Aorta (tissue), 5 donors: ENCODE measurements at regions not wholly inside any gene's neighbourhood (a gene's known extent, or its start where the extent isn't known, plus 50 kb on each side); places are given as distances from the start of the nearest gene placed in this dataset.

Experiments used
- ATAC-seq: fragments of 200-7000 bp; cut with Tn5 transposase; one replicate; pipeline ENCODE4 v1.9.1; 2022; ENCODE audit warnings: moderate library complexity; ENCODE audit not compliant: low FRiP score
- DNase-seq, 2 donors: peaks; one replicate each; pipeline ENCODE4 v3.0.0-alpha.2; 2020
- H3K27ac ChIP-seq, 2 donors: one replicate each; pipeline ENCODE4 v1.5.1; 2013; ENCODE audit warnings: low read length in 2 of 2, mild to moderate bottlenecking in 2 of 2, moderate library complexity in 2 of 2, control low read depth in 1 of 2, inconsistent platforms in 1 of 2, low read depth in 1 of 2
- H3K27me3 ChIP-seq, 2 donors: one replicate each; pipeline ENCODE4 v1.6.1; 2013; ENCODE audit warnings: control low read depth in 1 of 2, low read length in 1 of 2, mild to moderate bottlenecking in 1 of 2, moderate library complexity in 1 of 2; ENCODE audit not compliant: insufficient read depth in 2 of 2, control insufficient read depth in 1 of 2
- H3K36me3 ChIP-seq, 2 donors: one replicate each; pipeline ENCODE4 v1.6.1; 2013; ENCODE audit warnings: control low read depth in 1 of 2, low read length in 1 of 2, mild to moderate bottlenecking in 1 of 2; ENCODE audit not compliant: insufficient read depth in 2 of 2, control insufficient read depth in 1 of 2
- H3K4me1 ChIP-seq, 2 donors: one replicate each; pipeline ENCODE4 v1.6.1; 2013; ENCODE audit warnings: low read length in 2 of 2, control low read depth in 1 of 2, mild to moderate bottlenecking in 1 of 2, moderate library complexity in 1 of 2; ENCODE audit not compliant: insufficient read depth in 2 of 2, control insufficient read depth in 1 of 2
- H3K4me3 ChIP-seq, 2 donors: one replicate each; pipeline ENCODE4 v1.5.1; 2013; ENCODE audit warnings: low read length in 2 of 2, control low read depth in 1 of 2, mild to moderate bottlenecking in 1 of 2
- H3K9me3 ChIP-seq: one replicate; pipeline ENCODE4 v1.6.1; 2013; ENCODE audit warnings: mild to moderate bottlenecking, low read length; ENCODE audit not compliant: control insufficient read depth
- WGBS, 2 donors: extraction: QIAGEN DNeasy Blood & Tissue Kit; methylation state at CpG; one replicate each; pipeline ENCODE4 v1.1.7; 2013; 5-methylcytosine and 5-hydroxymethylcytosine counted together
- intact Hi-C, 2 donors: fragments of 100-400 bp; cut with DNase I; formaldehyde crosslinking; loops; one replicate each; pipeline versions ENCODE4 v1.14.2 to v1.15.0; 2022
- donor health status: healthy with polysubstance abuse.
- donor health status: Bipolar disorder and iron deficiency.
- donor health status: DM: no; HTN: no; CAD: no.
- donor health status: DM: no; HTN: no; CAD: no.
- donor health status: DM: yes; HTN: yes; CAD: no.

DNA sequence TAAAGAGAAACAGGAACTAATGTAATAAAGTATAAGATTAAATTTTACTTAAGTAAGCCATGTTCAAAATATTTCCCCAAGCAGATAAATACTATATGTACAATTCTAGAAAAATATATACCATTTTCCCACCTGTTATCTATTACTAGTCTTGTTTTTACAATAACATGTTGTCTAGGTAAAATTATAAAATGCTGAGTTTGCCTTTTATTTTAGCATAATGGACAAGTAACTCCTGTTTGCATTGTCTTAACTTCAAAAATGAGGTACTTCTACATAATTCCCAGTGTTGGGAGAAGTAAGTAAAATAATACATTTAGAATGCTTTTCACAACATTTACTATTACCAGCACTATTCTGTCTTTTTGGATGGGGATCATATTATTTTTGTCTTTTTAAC is 800.5 kb downstream of the SLITRK6 start:
- ATAC-seq (no peak), DNase-seq (no peak)
- Histone ChIP-seq H3K27ac (no peak overlapping the region), H3K36me3 (no peaks in the 10 kb centered on the region), H3K9me3 (no peaks in the 10 kb centered on the region), H3K27me3 (no peaks in the 10 kb centered on the region), H3K4me3 (no peak overlapping the region), H3K4me1 (no peaks in the 10 kb centered on the region)
- intact Hi-C loops = no loop called here

- Histone ChIP-seq H3K4me1 (no peaks in the 10 kb centered on the region), H3K9me3 (no peaks in the 10 kb centered on the region), H3K27me3 (no peaks in the 10 kb centered on the region), H3K4me3 (no peak overlapping the region), H3K27ac (no peak overlapping the region), H3K36me3 (no peaks in the 10 kb centered on the region)
- intact Hi-C loops = no loop called here
- 2 to 6% methylated on average over 1 of the region's 1 CpG for WGBS, 2 donors
- no peak for DNase-seq
- no peak for ATAC-seq
Observed at GRCh38 chr13:84997858-84998257, 801.4 kb downstream of the SLITRK6 start.

DNA sequence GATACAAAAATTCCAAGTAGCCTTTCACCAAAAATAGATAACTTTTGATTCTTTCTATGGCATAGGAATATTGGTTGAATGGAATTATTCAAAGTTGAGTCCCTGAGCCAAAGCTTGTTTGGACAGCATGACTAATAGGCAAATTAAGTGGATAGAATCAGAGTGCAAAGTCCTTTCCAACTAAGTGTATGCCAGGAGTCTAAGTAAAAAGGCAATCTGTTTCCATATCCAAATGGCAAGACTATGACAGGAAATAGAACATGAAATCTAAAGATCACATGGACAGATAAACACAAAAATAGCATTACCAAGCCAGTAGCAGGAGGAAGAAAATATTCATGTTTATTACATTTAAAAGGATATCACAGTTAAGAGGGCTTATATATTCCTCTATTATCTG is 804.6 kb downstream of the SLITRK6 start:
- H3K27me3 ChIP-seq = no peaks in the 10 kb centered on the region
- no peak overlapping the region for H3K4me3 ChIP-seq
- no peaks in the 10 kb centered on the region for H3K36me3 ChIP-seq
- intact Hi-C loops = no loop called here
- no peaks in the 10 kb centered on the region for H3K9me3 ChIP-seq
- H3K4me1 ChIP-seq = no peaks in the 10 kb centered on the region
- DNase-seq (no peak), ATAC-seq (no peak)
- no peak overlapping the region for H3K27ac ChIP-seq

DNA sequence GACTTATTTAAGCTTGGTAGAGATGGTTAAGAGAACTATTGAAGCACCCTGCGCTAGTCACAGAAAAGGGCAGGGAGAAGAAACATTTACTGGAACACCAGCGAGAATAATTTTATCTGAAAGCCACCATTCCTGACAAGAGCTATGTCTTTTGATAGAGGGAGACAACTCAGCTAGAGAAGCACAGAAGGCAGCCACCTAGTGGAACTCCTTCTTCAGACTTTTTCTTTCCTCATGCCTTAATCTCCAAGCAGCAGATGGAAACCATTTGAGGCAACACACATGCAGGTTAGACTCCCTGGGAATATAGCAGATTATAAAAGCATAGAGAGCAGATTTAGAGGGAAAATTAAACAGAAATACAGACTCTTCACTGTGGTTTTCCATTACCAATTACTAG is 813.4 kb downstream of the SLITRK6 start:
- DNase-seq (no peak), ATAC-seq (no peak)
- WGBS, 2 donors = 78 to 87% methylated on average over 2 of the region's 2 CpGs
- no peaks in the 10 kb centered on the region for H3K4me1 ChIP-seq
- no peak overlapping the region for H3K4me3 ChIP-seq
- no peaks in the 10 kb centered on the region for H3K27me3 ChIP-seq
- no peaks in the 10 kb centered on the region for H3K36me3 ChIP-seq
- intact Hi-C loops = no loop called here
- no peak overlapping the region for H3K27ac ChIP-seq
- no peaks in the 10 kb centered on the region for H3K9me3 ChIP-seq

DNA sequence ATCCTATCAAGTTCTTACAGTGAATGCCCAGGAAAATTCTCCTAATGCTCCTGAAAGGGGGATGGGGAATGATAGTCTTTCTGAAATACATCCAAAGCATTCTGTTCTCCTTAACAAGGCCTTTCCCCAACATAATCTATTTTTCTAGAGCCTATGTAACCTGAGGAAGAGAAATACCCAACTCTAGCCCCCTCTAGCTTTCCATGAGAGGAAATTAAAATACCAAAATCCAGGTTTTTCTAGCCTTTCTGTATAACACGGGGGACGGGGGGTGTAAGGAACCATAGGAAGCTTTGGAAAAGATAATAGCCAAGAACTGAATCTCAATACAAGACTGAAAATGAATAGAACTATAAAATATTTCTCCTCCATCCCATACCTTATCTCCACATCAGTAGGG is 815.9 kb downstream of the SLITRK6 start:
- no peaks in the 10 kb centered on the region for H3K9me3 ChIP-seq
- no peaks in the 10 kb centered on the region for H3K27me3 ChIP-seq
- intact Hi-C loops = no loop called here
- no peak overlapping the region for H3K27ac ChIP-seq
- H3K4me3 ChIP-seq = no peak overlapping the region
- H3K4me1 ChIP-seq = no peaks in the 10 kb centered on the region
- WGBS, 2 donors = 89% methylated on average over 2 of the region's 2 CpGs
- no peaks in the 10 kb centered on the region for H3K36me3 ChIP-seq
- ATAC-seq = no peak
- no peak for DNase-seq

DNA sequence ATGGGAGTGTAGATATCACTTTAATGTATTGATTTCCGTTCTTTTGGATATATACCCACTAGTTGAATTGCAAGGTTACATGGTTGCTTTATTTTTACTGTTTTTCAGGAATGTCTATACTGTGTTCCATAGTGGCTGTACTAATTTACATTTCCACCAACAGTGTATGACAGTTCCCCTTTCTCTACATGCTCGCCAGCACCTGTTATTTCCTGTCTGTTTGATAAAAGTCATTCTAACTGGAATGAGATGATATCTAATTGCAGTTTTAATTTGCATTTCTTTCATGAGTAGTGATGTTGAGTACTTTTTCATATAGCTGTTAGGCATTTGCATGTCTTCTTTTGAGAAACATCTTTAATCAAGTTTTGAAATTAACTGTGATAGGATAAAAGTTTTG is 818.6 kb downstream of the SLITRK6 start:
- H3K9me3 ChIP-seq = no peaks in the 10 kb centered on the region
- no peak for ATAC-seq
- no peaks in the 10 kb centered on the region for H3K36me3 ChIP-seq
- H3K4me3 ChIP-seq = no peak overlapping the region
- WGBS, 2 donors = 84% methylated on average over 2 of the region's 2 CpGs
- H3K27me3 ChIP-seq = no peaks in the 10 kb centered on the region
- no peak for DNase-seq
- intact Hi-C loops = no loop called here
- H3K27ac ChIP-seq = no peak overlapping the region
- no peaks in the 10 kb centered on the region for H3K4me1 ChIP-seq

DNA sequence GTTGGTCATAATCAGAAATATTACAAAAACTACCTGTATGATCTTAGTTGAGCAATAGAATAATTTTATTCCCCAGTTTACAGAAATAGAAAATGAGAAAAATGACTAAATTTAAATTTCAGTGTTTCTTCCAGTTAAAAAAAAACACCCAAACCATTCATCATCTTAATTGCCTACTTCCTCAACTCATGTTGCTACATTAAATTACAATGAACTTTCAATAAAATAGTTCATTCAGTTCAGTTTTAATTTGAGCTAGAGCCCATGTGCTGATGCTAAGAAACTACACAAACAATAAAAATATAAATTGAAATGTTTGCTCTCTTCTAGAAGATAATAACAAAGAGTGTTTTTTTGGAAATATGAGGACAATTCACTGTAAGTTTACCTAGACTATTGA is 820.4 kb downstream of the SLITRK6 start:
- Histone ChIP-seq H3K9me3 (no peaks in the 10 kb centered on the region), H3K27ac (no peak overlapping the region), H3K36me3 (no peaks in the 10 kb centered on the region), H3K4me3 (no peak overlapping the region), H3K4me1 (no peaks in the 10 kb centered on the region), H3K27me3 (no peaks in the 10 kb centered on the region)
- intact Hi-C loops = no loop called here
- ATAC-seq (no peak), DNase-seq (no peak)

DNA sequence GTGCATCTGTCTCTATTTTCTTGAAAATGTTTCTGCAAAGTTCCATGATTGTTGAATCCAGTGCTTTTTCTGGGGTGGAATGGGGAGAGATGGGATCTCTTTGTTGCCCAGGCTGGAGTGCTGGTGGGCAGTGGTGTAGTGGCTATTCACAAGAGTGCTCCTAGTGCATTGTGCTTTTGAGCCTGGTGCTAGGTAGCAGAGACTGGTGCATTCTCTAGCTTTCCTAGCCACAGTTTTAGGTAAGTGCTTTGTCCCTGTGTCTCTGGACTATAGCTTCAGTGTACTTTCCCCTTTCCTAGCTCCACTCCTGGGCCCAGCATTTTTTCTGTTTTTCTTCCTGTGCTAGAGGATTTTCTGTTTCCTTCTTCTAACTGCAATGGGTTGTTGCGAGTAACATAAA is 825.6 kb downstream of the SLITRK6 start:
- intact Hi-C loops = no loop called here
- H3K27ac ChIP-seq = no peak overlapping the region
- no peaks in the 10 kb centered on the region for H3K27me3 ChIP-seq
- H3K4me3 ChIP-seq = no peak overlapping the region
- H3K9me3 ChIP-seq = no peaks in the 10 kb centered on the region
- H3K4me1 ChIP-seq = no peaks in the 10 kb centered on the region
- H3K36me3 ChIP-seq = no peaks in the 10 kb centered on the region
- ATAC-seq (no peak), DNase-seq (no peak)
- 87 to 90% methylated on average over 1 of the region's 1 CpG for WGBS, 2 donors

DNA sequence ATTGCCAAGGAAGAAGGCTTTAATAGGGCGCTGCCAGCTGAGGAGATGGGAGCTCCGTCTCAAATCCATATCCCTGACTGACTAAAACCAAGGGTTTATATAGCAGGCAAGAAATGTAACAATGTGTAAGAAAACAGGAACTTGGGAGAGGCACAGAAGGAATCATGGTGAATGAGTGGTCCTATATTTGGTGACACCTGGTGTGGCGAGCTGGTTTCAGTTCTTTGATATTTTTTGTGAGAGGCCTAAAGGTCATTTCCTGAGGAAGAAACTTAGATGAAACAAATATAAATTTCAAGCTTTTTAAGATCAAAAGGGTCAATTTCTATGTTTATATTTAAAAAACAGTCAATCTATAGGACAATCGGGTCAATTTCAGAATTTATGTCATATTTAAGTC is 826.3 kb downstream of the SLITRK6 start:
- Histone ChIP-seq H3K4me3 (no peak overlapping the region), H3K36me3 (no peaks in the 10 kb centered on the region), H3K27ac (no peak overlapping the region), H3K4me1 (no peaks in the 10 kb centered on the region), H3K27me3 (no peaks in the 10 kb centered on the region), H3K9me3 (no peaks in the 10 kb centered on the region)
- intact Hi-C loops = no loop called here
- WGBS, 2 donors = 90 to 93% methylated on average over 4 of the region's 4 CpGs
- ATAC-seq (no peak), DNase-seq (no peak)

DNA sequence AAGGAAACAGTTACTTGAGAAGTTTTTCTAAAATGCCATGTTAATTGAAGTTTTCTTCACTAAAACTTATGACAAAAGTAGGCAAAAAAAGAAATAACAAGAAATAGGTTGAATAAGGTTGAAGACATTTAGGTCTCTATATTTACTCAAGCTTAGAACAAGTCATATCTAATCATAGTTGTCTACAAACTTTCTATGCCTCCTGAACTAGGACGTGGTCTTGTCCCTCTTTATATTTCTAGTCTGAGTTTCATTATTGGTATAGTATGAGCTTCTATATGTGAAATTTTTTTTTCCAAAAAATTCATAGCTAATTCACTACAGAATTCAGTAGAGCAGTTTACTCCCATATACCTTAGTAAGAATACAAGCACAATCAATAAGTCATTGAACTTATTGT is 836.4 kb downstream of the SLITRK6 start:
- Histone ChIP-seq H3K4me3 (no peak overlapping the region), H3K9me3 (no peaks in the 10 kb centered on the region), H3K27me3 (no peaks in the 10 kb centered on the region), H3K36me3 (no peaks in the 10 kb centered on the region), H3K27ac (no peak overlapping the region), H3K4me1 (no peaks in the 10 kb centered on the region)
- ATAC-seq (no peak), DNase-seq (no peak)
- 23 to 31% methylated on average over 1 of the region's 1 CpG for WGBS, 2 donors
- intact Hi-C loops = no loop called here
